Stimulated activated CD4-positive, alpha-beta T cell treated with anti-CD3 and anti-CD28 coated beads, TNF-alpha, amount 100 ng/mL, for 4 hours (primary cell): ENCODE measurements at regions not wholly inside any gene's neighbourhood (a gene's known extent, or its start where the extent isn't known, plus 50 kb on each side); places are given as distances from the start of the nearest gene placed in this dataset.
"Not testable (repeated sequence)": the region's sequence is repeated elsewhere in the genome, so short reads cannot be mapped to it uniquely, and the experiment has no call there.

Experiments
- DNase-seq, 3 experiments: peaks; one replicate each; pipeline ENCODE4 v3.0.0-alpha.2; 2020; ENCODE audit warnings: low read depth in 3 of 3

DNA sequence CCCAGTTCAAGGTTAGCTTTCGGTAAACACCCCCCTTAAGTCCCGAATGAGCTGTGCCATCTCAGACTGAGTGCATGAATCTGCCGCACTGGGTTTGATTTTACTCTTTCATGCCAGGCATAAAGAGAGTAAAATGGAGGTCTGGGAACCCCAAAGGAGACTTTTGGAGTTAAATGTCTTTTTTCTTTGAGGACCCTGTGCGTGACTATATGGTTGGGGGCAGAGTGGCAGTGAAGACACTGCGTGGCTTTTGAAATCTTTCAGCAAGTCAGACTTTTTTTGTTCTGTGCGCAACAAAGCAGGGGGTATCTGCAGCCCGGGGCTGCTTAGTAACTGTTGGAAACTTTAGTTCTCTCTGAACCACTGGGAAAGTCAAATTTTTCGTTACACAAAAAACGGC, 392.9 kb upstream of the SALL1 start:
- DNase-seq = no peak

DNA sequence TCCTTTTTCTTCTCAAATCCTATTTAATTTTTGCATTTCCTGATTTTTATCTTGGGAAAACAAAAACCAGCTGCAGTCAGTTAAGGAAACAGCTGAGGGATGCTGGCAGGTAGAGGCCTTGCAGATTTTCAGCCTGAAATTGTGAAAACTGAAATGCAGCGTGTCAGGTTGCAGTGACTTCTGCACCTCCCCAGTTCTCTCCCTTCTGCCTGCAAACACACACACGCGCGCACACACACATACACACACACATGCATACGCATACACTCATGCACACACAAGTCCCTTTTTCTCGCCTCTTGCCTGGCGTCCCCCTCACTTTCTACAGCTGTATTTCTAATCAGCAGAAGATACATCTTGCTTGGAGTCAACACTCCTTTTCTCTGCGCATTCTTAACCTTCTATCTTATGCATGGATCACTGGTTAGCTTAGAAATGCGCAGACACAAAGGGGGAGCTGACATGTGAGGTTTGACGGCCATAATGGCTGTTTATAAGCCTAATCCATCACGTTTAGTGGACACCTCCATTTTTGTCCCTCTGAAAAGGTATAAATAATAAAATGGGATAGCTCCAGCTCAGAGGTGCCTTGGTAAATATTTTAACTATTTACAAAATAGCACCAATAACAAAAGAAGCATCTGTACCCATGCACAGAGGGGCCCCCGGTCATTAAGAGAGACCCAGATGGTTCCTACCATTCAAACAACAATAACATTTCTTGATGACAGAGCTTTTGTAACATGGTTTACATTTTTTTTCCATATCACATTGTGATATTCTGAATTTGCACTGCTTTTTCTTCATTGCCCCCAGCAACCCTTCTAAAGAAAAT, 392.1 kb upstream of the SALL1 start:
- no peak for DNase-seq

DNA sequence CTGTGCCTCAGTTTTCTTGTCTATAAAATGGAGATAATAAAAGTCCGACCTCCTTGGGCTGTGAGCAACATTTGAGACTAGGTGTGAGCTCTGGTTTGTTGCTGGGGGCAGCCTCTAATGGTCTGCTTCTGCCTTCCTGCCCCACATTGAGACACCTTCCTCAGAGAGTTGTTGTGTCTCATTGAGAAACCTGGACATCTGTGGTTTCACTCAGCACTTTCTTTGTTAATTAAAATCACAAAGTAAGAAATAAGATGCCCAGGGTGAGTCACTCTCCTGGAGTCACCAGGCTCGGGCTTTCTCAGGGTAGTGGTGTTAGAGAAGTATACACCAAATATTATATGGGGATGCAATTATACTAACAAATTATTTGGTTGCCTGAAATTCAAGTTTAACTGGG, 389.2 kb upstream of the SALL1 start:
- DNase-seq = no peak

DNA sequence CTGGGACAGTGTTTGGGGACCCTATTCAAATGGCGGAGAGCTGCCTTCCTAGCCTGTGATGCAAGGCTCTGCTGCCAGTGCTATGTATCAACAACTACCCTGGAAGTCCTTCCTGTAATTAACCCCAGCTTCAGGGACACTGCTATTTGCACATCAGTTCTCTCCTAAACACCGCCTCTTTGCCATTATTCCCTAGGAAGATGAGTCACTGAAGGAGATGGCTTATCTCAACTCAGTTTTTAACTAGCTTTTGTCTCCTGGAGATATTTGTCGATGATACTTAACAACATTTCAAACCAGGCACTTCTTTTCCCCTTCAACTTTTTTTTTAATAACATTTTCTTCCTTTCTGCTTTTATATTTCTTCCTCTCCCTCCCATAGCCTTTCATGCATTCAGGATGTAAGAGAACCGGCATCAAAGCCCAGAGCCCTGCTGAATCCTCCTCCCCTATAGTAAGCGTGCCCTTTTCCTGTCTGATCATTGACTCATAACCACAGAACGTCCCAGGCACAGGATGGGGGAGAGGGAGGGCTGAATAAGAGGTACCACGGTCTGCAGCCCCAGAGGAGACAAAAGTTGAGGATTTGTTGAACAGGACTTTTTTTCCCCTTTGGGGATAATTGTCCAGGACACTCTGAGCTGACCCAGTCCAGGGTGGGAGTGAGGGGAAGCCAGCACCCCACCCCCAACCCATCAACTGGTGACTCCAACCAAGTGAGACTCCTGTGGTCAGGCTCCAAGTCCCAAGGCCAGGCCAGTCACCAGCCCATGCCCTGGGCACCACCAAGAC, 387.8 kb upstream of the SALL1 start:
- no peak for DNase-seq

DNA sequence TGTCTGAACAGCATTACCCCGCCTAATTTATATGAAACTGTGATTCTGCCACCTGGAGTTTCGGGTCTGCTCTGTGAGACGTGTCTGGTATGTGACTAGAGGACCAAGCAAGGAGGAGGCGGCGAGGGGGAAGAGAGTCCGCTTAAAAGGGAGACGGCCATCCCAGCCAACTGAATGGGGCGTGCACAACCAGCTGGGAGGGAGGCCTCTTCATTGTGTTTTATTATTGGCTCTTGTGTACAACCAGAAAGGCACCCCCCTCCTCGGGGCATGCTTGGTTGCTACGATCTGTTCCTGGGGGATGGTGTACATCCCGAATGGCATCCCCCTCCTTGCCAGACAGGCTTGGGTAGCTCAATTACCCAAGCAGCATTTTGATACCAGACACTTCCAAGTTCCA, 384.5 kb upstream of the SALL1 start:
- no peak for DNase-seq

DNA sequence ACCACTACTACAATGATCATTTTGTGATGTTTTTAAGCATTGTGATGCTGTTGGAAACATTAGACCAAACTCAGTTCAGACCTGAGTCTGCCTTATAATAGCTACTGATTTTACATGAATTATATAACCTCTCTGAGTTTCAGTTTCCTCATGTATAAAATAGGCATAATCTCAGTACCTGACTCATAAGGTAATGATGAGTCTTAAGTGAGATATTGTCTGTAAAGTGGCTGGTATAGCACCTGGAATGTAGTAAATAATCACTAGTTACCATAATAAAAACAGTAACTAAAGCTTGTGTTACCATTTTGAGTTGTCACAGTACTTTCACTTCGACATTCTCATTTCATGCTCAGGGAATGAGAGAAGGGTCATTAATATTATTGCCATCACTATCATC, 381.5 kb upstream of the SALL1 start:
- no peak for DNase-seq

DNA sequence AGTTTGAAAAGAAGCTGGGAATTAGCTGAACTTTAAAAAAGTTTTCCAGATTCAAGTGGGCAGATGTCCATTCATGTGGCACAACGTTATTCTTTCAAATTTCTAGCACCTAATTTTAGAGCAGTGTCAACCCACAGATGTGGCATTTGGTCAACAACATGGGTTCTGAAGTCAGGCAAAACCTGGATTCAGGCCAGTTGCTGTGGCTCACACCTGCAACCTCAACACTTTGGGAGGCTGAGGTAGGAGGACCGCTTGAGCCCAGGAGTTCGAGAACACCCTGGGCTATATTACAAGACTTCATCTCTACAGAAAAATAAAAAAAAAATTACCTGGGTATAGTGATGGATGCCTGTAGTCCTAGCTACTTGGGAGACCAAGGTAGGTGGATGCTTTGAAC, 380.2 kb upstream of the SALL1 start:
- DNase-seq = no peak

DNA sequence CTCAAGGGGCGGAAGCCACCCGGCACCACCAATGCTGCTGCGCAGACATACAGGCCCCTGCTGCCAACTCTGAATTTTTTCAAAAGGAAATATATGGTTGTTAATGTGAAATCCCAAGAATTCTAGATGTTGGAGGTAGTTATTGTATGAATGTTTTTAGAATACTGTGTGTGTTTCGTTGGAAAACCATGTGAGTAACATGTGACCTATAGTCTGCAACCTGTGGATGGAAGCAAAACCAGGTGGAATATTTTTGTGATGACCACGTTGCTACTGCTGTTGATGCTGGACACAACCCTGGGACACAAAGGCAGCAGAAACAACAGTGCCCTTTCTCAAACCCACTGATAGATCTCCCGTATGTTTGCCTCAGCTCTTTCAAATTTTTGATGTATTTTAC, 376.3 kb upstream of the SALL1 start:
- no peak for DNase-seq

DNA sequence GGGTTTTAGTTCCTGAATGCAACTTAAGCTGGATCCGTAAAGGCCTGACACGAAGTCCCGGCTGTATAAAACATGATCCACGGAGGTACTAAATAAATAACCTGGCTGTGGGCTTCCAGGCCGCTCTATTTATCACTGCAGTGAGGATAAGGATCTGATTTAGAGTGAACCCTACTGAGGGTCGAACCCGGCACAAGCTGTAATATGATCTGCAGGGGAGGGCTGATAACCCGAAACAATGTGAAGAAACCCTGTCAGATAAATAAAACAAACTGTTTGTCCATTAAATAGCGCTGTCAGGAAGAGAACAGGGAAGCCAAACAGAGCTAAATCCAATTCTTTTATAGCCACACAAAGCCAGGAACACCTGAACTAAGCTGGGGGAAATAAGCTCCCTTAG, 375.6 kb upstream of the SALL1 start:
- no peak for DNase-seq

DNA sequence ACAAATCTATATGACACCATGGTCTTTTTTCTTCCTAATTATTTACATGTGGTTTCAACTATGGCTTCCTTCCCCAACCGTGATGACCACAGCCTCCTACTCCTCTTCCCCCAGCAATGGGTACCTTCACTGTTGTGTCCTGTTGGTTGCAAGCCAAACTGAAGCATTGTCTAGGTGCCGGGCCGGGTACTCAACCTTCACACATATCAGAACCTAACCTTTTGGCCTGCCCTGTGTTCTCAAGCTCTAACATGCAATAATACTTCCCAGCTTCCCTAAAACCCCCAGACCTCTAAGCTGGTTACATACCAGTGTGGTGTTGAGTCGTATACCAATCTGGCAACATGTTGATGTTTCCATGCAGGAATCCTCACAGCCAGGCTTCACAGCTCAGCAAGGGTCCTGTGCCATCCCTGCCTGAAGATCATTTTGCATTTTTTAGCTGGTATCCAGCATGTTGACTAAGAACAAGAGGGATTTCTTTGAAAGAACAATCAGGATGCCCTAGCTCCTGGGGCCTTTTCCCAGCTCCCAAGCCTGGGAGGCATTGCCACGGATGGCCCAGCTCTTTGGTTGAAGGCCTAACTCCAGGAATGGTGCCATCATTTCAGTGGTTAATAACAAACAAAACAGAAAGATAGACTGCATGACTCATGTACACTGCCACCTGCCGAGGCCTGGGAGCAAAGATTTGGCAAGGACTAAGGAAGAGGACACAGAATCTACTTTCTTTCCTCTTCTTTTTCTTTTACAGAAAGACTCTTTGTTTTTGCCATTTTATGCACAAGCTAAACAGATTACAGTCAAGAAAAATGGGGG, 373.7 kb upstream of the SALL1 start:
- DNase-seq = no peak

DNA sequence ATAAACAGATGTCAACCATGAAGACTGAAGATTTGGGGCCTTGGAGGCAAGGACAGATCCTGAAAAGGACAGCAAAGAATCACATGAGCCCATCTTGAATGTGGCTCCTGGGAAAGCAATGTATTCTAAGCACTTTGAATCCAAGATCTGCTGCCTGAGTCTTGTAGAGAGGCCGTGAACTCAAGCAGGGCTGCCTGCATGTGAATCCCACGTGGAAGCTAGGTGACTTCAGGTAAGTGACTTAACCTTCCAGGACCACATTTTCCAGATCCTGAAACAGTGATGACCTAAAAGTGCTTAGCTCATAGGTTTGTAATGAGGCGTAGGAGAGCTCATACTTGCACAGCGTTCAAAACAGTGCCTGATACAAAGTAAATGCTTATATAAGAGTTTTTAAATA, 373.0 kb upstream of the SALL1 start:
- no peak for DNase-seq

DNA sequence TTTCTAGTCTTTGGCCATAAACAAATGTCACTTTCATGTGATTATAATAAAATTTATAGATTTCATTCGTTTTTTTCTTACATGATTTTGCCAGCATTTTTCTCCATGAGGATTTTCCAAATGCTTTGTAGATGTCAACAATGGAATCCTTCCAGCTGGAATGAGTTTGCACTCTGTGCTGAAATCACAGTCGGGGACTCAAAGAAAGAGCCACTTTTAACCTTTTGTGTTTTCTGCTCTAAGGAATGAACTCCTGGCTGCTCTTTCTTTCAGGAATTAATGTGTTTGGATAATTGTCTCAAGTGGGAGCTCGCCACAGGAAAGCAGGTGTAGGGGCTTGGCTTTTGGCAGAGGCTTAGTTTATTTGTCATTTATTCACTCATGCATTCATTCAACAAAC, 372.3 kb upstream of the SALL1 start:
- DNase-seq = no peak

DNA sequence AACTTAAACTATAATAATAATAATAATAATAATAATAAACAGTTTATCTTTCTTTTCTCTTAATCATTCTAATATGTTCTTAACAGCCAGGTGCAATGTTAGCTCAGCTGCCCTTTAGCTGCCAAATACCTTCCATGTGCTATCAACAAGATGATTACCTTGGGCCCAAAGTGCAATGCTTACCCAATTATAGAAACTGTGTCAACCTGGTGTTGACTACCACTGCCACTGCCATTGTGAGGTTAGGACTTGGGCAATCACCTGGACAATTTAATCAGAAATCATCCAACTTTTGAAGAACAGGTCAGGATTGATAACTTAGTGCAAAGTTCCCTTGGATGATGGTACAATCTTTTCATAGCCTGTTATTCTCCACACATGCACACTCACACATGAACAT, 371.8 kb upstream of the SALL1 start:
- DNase-seq = no peak

DNA sequence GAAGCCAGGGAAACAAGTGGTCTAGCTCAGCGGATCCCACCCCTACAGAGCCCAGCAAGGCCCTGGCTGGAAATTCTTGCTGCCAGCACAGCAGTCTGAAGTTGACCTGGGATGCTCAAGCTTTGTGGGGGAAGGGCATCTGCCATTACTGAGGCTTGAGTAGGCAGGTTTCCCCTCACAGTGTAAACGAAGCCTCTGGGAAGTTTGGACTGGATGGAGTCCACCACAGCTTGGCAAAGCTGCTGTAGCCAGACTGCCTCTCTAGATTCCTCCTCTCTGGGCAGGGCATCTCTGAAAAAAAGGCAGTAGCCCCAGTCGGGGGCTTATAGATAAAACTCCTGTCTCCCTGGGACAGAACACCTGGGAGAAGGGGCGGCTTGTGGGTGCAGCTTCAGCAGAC, 365.9 kb upstream of the SALL1 start:
- not testable (repeated sequence) for DNase-seq

DNA sequence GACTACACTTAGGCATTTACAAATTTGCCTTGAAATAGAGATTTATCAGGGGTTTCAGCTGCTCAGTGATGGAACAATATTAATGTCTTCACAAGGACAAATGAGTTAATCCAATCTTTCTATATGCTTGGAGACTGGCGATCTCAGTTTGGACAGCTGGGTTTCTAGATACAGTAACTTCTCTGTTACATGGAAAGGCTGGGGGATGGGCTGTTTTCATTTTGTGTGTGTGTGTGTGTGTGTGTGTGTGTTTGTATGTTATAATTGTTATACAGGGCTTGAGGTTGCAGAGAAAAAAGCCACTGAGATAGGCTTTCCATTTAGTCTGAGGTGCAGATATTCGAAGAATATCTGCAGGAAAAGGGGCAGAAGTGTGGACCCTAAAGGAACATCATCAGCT, 359.3 kb upstream of the SALL1 start:
- no peak for DNase-seq

DNA sequence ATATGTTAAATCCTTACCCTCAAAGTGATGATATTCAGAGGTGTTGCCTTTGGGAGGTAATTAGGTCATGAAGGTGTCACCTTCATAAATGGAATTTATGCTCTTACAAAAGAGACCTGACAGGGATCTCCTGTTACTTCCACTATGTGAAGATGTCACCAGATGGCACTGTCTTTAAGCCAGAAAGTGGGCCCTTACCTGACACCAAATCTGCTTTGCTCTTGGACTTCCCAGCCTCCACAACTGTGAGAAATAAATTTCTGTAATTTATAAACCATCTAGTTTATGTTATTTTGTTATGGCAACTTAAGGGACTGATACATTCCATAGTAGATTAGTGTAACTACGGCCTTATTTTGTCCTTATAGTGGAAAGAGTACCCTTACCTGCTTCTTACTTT, 358.3 kb upstream of the SALL1 start:
- DNase-seq = no peak

DNA sequence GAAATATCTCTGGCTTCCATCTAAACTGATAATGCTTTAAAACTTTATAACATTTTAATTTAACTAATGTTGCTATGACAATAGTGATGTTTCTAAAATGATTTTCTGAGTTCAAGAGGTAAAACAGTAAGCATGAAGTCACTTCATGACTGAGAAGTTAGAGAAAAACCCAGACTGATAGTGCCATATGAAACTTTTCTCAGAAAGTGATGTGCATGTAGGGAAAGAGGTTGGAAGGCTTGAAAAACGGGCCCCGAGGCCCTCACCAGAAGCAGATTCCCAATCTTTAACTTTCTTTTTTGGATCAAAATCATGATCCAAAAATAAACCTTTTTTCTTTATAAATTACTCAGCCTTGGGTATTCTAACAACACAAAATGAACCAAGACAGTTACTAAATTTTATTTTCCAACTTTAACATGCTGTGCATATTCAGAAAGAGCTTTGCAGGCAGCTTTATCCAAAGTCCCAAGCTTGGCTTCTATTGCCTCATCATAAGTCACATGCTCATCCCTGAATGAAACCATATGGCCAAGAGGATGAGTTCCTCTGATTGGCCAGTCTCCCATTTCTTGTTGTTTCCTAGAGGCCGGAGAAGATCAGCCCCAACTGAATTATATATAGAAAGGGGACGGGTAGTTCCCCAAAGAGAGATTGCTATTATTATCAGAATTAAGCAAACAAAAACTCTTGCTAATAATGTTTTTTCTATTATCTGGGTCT, 357.6 kb upstream of the SALL1 start:
- DNase-seq = no peak

DNA sequence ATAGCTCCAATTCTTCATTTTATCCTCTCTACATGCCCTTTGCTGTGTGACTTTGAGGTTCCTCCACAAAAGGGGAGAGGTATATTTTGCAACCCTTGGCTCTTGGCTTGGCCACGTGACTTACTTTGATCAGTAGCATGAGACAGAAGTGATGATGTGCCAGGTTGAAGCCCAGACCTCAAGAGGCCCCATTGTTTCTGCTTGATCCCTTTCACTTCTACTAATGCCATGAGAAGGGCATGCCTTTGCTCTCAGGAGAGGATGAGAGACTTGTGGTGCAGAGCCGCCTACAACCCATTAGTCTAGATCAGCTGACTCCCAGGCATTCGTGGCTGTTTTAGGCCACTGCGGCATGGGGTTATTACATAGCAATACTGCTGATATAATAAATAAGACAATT, 356.2 kb upstream of the SALL1 start:
- no peak for DNase-seq

DNA sequence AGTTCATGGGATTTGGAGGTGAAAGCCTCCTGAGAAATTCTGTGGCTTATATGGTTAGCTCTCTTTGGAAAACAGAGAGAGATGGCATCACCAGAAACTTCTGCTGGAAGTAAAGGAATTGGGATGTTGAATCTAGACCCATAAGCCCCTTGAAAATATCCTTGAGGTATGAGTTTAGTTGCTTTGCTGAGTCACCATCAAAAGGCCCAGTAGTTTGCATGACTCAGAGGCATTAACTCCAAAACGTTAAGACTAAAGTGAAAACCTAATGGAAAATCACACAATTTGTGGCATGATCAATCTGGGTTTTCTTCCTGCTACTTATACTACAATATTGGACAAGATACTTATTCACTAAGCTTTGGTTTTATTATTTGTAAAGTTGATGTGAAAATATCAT, 349.2 kb upstream of the SALL1 start:
- DNase-seq = no peak

DNA sequence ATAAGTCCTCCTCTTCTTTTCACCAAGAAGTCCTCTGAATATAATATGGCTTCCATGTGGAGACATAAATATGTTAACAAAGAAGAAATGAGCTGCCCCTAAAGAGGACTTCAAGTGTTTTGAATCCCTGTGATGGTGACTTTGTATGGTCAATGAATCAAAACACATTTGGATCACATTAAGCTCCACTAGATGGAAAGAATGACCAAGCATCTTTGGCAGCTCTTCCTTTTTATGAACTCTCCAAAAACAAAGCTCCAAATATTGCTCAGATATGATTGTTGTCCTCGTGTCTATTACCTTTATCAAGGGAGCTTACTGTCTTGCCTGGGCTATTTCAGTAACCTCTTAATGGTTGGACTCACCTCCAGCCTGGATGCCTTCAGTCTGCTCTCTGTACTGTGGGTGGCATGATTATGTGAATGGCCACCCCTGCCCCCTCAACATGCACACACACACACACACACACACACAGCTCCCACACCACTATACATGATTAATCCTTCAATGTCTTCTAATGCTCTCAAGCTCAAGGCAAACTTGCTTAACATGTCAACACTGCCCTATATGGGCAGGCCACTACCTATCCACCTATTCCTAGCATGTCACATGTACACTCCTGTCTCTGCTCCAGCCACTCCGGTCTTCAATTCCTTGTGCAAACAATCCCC, 346.6 kb upstream of the SALL1 start:
- DNase-seq = no peak

DNA sequence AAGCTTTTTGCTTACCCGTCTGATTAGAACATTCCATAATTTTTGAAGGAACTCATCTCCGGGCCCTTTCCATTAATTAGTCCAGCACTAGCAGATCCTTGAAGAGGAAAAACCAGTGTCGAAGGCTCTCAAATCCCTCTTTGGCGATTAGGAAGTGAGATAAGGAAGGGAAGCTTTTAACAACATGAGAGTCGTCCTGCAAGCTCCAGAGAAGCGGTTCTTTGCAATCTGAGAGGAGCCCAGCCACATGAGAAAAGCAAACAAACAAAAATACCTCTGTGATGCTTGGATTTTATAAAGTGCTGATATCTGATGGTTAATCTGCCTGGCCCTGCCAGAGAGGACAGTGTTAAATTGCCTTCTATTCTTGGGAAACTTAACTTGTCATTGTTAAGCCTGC, 339.8 kb upstream of the SALL1 start:
- DNase-seq = no peak
